Stimulated activated memory B cell treated with anti-CD40 and anti-IgM and Interleukin-4, amounts not matched to agents 10 μg/mL and 1 μg/mL and 100 μg/mL, for 72 hours (primary cell): ENCODE measurements at regions not wholly inside any gene's neighbourhood (a gene's known extent, or its start where the extent isn't known, plus 50 kb on each side); places are given as distances from the start of the nearest gene placed in this dataset.
A peak's percentile ranks its signal among the peaks of the same experiment; 100 is the strongest.

Source experiments
- ATAC-seq: fragments of 150-1000 bp; cut with Tn5 transposase; 2 replicates; pipeline ENCODE4 v1.10.0; 2021
- H3K27ac Mint-ChIP-seq: one replicate; pipeline ENCODE4 v1.8.0; 2022; ENCODE audit warnings: mild to moderate bottlenecking, mixed read lengths
- H3K27me3 Mint-ChIP-seq: one replicate; pipeline ENCODE4 v1.8.0; 2022; ENCODE audit warnings: mixed read lengths
- H3K36me3 Mint-ChIP-seq: one replicate; pipeline ENCODE4 v1.8.0; 2022; ENCODE audit warnings: mixed read lengths
- H3K4me1 Mint-ChIP-seq: one replicate; pipeline ENCODE4 v1.8.0; 2022; ENCODE audit warnings: mixed read lengths
- H3K4me3 Mint-ChIP-seq: one replicate; pipeline ENCODE4 v1.8.0; 2022; ENCODE audit warnings: mild to moderate bottlenecking, moderate library complexity, mixed read lengths
- H3K9me3 Mint-ChIP-seq: one replicate; pipeline ENCODE4 v1.8.0; 2022; ENCODE audit warnings: mixed read lengths

GRCh38 chr4:103923551-103923950, 203.8 kb upstream of the TACR3 start:
- Mint-ChIP-seq H3K9me3 (no peaks in the 10 kb centered on the region), H3K27ac (no peak overlapping the region), H3K36me3 (no peaks in the 10 kb centered on the region), H3K4me1 (peaks cover 5% of the 10 kb centered on the region), H3K27me3 (no peaks in the 10 kb centered on the region), H3K4me3 (no peak overlapping the region)
- ATAC-seq: no peak

DNA sequence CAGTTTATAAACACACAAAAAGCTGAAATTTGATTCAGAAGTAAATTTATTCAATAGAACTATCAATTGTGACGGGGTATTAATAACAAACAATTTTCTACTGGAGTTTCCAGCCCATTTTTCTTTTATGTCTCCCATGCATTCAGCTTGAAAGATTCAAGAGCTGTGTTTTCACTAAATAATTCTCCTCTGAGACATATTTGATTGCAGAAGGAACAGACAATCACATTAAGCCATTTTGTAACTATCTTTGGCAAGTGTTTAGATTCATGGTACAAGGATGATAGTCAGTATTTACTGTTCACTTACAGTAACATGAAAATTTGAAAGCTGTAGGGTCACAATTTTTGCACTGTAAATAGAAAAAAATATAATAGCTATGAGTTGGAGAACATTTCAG, 198.4 kb upstream of the TACR3 start:
- no peak for ATAC-seq
- Mint-ChIP-seq H3K4me1 (no peaks in the 10 kb centered on the region), H3K9me3 (no peaks in the 10 kb centered on the region), H3K27me3 (no peaks in the 10 kb centered on the region), H3K27ac (no peak overlapping the region), H3K36me3 (no peaks in the 10 kb centered on the region), H3K4me3 (no peak overlapping the region)

- no peaks in the 10 kb centered on the region for H3K4me1 Mint-ChIP-seq
- no peaks in the 10 kb centered on the region for H3K9me3 Mint-ChIP-seq
- no peaks in the 10 kb centered on the region for H3K27me3 Mint-ChIP-seq
- ATAC-seq: no peak
- H3K4me3 Mint-ChIP-seq: no peak overlapping the region
- no peaks in the 10 kb centered on the region for H3K36me3 Mint-ChIP-seq
- H3K27ac Mint-ChIP-seq: no peak overlapping the region
Measured at GRCh38 chr4:103915224-103915869, 195.6 kb upstream of the TACR3 start.

- no peaks in the 10 kb centered on the region for H3K9me3 Mint-ChIP-seq
- no peak for ATAC-seq
- H3K27ac Mint-ChIP-seq: no peak overlapping the region
- no peaks in the 10 kb centered on the region for H3K36me3 Mint-ChIP-seq
- no peaks in the 10 kb centered on the region for H3K27me3 Mint-ChIP-seq
- H3K4me3 Mint-ChIP-seq: no peak overlapping the region
- no peaks in the 10 kb centered on the region for H3K4me1 Mint-ChIP-seq
Measured at GRCh38 chr4:103907414-103907813, 187.6 kb upstream of the TACR3 start.

DNA sequence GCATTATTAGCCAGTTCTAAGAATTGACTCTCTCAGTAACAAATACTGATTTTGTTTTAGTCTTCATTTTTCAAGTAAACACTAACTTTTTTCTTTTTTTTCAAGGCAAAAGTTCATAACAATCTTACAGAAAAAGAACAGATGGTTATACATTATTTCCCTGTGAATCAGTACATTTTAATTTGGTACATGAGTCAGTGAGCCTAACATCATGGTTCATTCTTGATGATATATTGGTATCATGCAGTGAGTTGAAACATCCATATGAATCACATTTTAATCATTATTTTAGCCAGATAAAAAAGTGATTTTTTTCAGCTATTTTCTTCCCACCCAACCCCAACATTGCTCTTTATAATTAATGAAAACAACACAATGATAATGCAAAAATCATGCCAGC, 184.3 kb upstream of the TACR3 start:
- no peak overlapping the region for H3K27ac Mint-ChIP-seq
- H3K27me3 Mint-ChIP-seq: no peaks in the 10 kb centered on the region
- no peaks in the 10 kb centered on the region for H3K4me1 Mint-ChIP-seq
- no peaks in the 10 kb centered on the region for H3K36me3 Mint-ChIP-seq
- H3K9me3 Mint-ChIP-seq: no peaks in the 10 kb centered on the region
- ATAC-seq: no peak
- no peak overlapping the region for H3K4me3 Mint-ChIP-seq

DNA sequence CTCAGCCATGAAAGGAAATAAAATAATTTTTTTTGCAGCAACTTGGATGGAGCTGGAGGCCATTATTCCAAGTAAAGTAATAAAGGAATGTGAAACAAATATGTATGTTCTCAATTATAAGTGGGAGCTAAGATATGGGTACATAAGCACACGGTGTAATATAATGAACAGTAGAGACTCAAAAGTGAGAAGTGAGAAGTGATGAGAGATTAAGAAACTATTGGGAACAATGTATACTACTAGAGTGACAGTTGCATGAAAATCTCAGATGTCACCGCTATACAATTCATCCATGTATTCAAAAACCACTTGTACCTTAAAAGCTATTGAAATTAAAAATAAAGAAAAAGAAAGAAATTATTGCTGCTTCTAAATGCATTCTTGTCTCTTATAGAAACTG, 182.9 kb upstream of the TACR3 start:
- no peak for ATAC-seq
- H3K4me1 Mint-ChIP-seq: no peaks in the 10 kb centered on the region

DNA sequence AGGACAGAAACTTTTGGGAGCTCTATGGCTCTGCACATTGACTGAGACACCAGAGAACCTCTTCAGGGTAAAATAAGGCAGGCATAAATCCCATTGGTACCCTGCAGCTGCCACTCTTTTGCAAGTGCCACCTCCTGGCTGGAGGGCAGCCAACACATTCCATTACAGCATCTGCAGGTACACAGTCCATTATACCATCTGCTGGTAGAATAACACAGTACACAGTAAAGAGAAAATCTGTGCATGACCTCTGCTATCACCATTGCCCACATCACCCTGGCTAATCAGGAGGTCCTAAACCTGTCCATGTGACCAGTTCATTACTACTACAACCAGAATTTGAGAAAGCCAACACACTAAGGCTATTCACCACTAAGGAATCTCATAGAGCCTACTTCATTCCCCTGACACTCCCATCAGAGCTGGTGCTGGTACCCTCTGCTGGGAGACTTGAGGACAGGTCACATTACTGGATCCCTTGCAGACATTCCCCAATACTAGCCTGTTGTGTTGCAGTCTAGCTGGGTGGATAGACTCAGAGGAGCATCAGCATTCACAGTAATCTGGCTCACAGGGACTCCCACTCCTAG, 176.2 kb upstream of the TACR3 start:
- Mint-ChIP-seq H3K36me3 (no peaks in the 10 kb centered on the region), H3K9me3 (no peaks in the 10 kb centered on the region), H3K4me1 (no peaks in the 10 kb centered on the region), H3K27ac (no peak overlapping the region), H3K27me3 (no peaks in the 10 kb centered on the region), H3K4me3 (no peak overlapping the region)
- peak; percentile 27 for ATAC-seq

More for the DNA sequence above, 182.9 kb upstream of the TACR3 start:
- no peaks in the 10 kb centered on the region for H3K36me3 Mint-ChIP-seq
- H3K4me3 Mint-ChIP-seq: no peak overlapping the region
- no peak overlapping the region for H3K27ac Mint-ChIP-seq
- no peaks in the 10 kb centered on the region for H3K9me3 Mint-ChIP-seq
- H3K27me3 Mint-ChIP-seq: no peaks in the 10 kb centered on the region

DNA sequence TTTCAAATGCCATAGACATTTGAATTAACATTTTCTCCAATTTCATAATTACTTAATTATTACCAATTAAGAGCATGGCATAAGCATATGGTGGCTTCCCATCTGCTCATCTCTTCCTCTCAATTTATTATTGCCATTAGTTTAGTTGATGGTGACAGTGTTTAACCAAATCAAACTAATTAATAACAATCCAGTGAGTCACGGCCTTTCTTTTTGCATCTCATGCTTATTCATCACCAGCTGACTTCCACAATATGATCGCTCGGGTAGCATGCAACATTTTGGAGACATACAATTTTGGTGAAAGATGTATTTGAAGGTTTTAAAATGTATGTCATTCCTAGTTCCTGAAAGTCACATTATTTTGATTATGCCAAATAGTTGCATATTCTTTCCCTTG, 172.8 kb upstream of the TACR3 start:
- Mint-ChIP-seq H3K27ac (no peak overlapping the region), H3K36me3 (no peaks in the 10 kb centered on the region), H3K9me3 (no peaks in the 10 kb centered on the region), H3K4me3 (no peak overlapping the region), H3K27me3 (no peaks in the 10 kb centered on the region), H3K4me1 (no peaks in the 10 kb centered on the region)
- no peak for ATAC-seq

- no peak for ATAC-seq
- no peaks in the 10 kb centered on the region for H3K9me3 Mint-ChIP-seq
- H3K27me3 Mint-ChIP-seq: no peaks in the 10 kb centered on the region
- H3K4me3 Mint-ChIP-seq: no peak overlapping the region
- H3K36me3 Mint-ChIP-seq: no peaks in the 10 kb centered on the region
- no peaks in the 10 kb centered on the region for H3K4me1 Mint-ChIP-seq
- no peak overlapping the region for H3K27ac Mint-ChIP-seq
Measured at GRCh38 chr4:103887191-103887590, 167.4 kb upstream of the TACR3 start.

GRCh38 chr4:103885152-103885551, 165.4 kb upstream of the TACR3 start:
- H3K27ac Mint-ChIP-seq: no peak overlapping the region
- no peak overlapping the region for H3K4me3 Mint-ChIP-seq
- no peaks in the 10 kb centered on the region for H3K9me3 Mint-ChIP-seq
- H3K27me3 Mint-ChIP-seq: no peaks in the 10 kb centered on the region
- ATAC-seq: no peak
- H3K36me3 Mint-ChIP-seq: no peaks in the 10 kb centered on the region
- H3K4me1 Mint-ChIP-seq: no peaks in the 10 kb centered on the region

- Mint-ChIP-seq H3K36me3 (no peaks in the 10 kb centered on the region), H3K4me3 (no peak overlapping the region), H3K27me3 (no peaks in the 10 kb centered on the region), H3K9me3 (peaks cover 4% of the 10 kb centered on the region), H3K27ac (no peak overlapping the region), H3K4me1 (no peaks in the 10 kb centered on the region)
- no peak for ATAC-seq
Measured at GRCh38 chr4:103867311-103867710, 147.5 kb upstream of the TACR3 start.

GRCh38 chr4:103853627-103854026, 133.8 kb upstream of the TACR3 start:
- no peaks in the 10 kb centered on the region for H3K36me3 Mint-ChIP-seq
- H3K4me3 Mint-ChIP-seq: no peak overlapping the region
- ATAC-seq: no peak
- H3K27me3 Mint-ChIP-seq: no peaks in the 10 kb centered on the region
- H3K4me1 Mint-ChIP-seq: no peaks in the 10 kb centered on the region
- H3K9me3 Mint-ChIP-seq: peaks cover 13% of the 10 kb centered on the region
- H3K27ac Mint-ChIP-seq: no peak overlapping the region

DNA sequence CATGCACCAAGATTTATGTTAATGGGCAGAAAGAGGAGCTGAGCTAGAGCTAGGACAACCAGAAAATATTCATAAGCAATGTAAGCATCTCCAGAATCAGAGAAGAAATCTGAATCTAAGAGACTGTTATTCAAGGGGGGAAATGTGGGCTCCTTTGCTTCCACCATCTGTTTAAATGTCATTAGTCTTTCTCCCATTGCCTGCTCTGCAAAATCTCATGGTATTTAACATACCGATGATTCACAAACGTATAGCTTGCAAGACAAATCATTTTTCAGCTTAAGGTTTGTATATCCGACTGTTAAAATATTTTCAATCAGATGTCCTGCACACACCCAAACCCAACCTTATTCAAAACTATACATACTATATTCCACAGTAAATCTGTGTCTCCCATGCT, 133.4 kb upstream of the TACR3 start:
- Mint-ChIP-seq H3K27ac (no peak overlapping the region), H3K9me3 (peaks cover 13% of the 10 kb centered on the region)

GRCh38 chr4:103845075-103845474, 125.3 kb upstream of the TACR3 start:
- Mint-ChIP-seq H3K36me3 (no peaks in the 10 kb centered on the region), H3K27ac (no peak overlapping the region), H3K4me1 (no peaks in the 10 kb centered on the region), H3K4me3 (no peak overlapping the region), H3K9me3 (peaks cover 20% of the 10 kb centered on the region), H3K27me3 (no peaks in the 10 kb centered on the region)
- ATAC-seq: no peak

More for the DNA sequence above, 133.4 kb upstream of the TACR3 start:
- ATAC-seq: no peak
- Mint-ChIP-seq H3K36me3 (no peaks in the 10 kb centered on the region), H3K27me3 (no peaks in the 10 kb centered on the region), H3K4me3 (no peak overlapping the region), H3K4me1 (no peaks in the 10 kb centered on the region)

DNA sequence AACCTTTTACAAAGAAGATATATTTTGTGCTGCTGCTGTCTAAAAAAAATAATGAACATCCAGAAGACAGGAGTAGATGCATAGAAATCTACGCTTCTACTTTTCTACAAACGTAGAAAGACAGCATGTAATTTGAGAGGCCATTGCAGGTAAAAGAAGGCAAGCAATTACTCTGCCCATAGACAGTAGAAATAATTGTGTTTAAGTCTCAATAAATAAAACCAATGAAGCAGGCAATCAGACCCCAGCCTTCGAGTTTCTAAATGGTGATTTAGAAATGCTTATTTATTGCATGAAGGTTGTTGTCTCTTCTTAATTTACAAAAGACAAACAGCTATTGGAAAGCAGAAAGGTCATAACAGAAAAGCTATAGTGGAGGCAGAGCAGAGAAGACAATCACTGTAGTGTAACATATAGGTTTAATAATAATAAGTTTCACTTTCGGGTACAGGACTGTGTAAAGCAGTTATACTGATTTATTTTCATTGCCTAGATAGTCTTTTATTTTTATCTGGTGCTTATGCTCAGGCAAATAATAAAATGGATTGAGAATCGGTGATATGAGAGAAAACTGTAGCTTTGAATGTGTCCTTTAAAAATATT, 123.0 kb upstream of the TACR3 start:
- Mint-ChIP-seq H3K9me3 (peaks cover 8% of the 10 kb centered on the region), H3K27ac (no peak overlapping the region), H3K4me3 (no peak overlapping the region), H3K27me3 (no peaks in the 10 kb centered on the region), H3K36me3 (no peaks in the 10 kb centered on the region), H3K4me1 (no peaks in the 10 kb centered on the region)
- ATAC-seq: no peak

DNA sequence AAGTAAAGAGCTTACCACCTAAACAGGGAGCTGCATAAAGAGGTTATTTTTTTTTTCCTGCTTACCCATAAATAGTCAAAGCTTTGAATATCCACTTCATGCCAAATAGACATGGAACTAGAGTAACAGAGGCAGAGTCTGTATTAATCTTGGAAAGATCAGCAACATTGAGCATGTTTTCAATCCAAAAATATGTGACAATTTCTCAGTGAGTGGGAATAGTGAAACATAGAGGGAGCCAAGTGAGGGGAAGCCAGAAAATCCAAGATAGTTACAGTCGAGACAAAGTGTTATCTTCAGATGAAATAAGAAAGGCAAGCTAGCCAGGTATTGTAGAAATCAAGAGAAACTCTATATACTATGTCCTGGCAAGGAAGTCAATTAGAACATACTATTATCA, 122.3 kb upstream of the TACR3 start:
- Mint-ChIP-seq H3K4me1 (no peaks in the 10 kb centered on the region), H3K4me3 (no peak overlapping the region), H3K36me3 (no peaks in the 10 kb centered on the region), H3K27me3 (no peaks in the 10 kb centered on the region), H3K9me3 (peaks cover 8% of the 10 kb centered on the region), H3K27ac (no peak overlapping the region)
- ATAC-seq: no peak
